ENCODE measurements at regions not wholly inside any gene's neighbourhood (a gene's known extent, or its start where the extent isn't known, plus 50 kb on each side); places are given as distances from the start of the nearest gene placed in this dataset.

DNA sequence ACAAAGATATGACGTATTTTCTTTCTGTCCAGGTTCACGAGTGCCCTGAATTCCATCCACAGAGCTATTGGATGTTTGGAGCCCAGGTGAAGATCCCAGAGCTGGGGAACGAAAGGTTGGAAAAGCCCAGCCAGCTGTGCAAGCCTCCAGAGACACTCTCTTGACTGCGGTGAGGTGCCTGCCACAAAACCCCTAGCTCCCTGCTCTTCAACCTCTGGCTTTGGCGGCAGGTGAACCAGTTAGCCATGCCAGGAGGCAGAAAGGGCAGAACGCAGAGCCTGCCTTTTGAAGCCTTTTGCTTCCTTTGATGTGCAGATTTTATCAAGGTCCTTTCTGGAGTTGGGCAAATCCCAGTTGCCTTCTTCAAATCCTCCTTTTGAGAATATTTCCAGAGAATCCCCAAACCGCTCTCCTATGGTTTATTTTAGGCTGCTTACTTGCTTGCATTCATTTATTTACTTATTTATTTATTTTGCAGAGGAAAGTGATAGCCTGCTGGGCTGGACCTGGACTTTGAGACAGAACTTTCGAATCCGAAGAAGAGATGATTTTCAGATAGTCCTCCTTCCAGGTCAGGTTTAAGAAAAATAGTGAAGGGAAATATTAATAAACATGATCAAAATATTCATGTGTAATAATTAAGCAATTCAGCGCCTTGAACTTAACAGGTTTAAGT lies 411.2 kb upstream of the TBX3 start:
- no peak for DNase-seq

DNA sequence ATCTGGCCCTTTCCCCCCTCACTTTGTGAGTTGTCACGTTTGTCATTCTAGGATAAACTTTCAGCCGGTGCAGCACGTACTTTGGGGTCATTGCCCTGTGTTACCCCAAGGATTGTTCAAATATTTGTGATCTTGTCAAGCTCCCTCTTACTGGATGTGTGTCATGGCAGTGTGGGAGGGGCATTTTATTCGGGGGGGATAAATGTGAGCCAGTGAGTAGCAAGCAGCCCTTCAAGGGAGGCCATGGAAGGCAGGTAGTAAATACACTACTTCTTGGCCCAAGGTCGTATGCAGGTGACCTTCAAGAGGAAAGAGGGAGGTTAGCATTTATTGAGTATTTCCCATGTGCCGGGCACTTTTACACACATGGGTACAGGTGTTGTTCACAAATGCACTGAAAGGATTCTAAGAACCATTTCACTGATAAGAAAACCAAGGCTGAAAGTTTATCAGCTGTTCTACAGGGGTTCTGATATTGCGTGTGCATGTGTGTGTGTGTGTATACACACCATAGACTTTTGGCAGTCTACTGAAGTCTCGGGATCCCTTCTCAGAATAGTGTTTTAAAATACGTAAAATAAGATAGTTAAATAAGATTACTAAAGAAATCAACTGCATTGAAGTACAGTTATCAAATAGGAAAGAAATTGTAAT lies 410.3 kb upstream of the TBX3 start:
- DNase-seq, result no peak

- DNase-seq, result no peak
Measured at GRCh38 chr12:115093261-115093660, 409.3 kb upstream of the TBX3 start.

DNA sequence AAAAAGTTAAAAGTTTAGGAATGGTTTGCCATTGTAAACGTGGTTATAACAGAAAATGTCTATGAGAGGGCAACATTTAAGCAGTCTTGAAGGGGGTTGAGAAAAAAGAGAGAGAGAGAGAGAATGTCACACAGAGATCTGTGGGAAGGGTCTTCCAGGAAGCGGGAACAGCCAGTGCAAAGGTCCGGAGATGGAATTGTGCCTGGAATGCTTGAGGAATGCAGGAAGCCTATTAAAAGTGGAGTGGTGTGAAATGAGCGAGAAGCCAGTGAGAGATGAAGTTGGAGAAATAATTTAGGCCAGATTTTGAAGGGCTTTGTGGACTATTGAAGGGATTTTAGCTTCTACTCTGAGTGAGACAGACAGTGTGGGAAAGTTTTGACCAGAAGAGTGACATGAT lies 406.8 kb upstream of the TBX3 start:
- DNase-seq, result no peak

DNA sequence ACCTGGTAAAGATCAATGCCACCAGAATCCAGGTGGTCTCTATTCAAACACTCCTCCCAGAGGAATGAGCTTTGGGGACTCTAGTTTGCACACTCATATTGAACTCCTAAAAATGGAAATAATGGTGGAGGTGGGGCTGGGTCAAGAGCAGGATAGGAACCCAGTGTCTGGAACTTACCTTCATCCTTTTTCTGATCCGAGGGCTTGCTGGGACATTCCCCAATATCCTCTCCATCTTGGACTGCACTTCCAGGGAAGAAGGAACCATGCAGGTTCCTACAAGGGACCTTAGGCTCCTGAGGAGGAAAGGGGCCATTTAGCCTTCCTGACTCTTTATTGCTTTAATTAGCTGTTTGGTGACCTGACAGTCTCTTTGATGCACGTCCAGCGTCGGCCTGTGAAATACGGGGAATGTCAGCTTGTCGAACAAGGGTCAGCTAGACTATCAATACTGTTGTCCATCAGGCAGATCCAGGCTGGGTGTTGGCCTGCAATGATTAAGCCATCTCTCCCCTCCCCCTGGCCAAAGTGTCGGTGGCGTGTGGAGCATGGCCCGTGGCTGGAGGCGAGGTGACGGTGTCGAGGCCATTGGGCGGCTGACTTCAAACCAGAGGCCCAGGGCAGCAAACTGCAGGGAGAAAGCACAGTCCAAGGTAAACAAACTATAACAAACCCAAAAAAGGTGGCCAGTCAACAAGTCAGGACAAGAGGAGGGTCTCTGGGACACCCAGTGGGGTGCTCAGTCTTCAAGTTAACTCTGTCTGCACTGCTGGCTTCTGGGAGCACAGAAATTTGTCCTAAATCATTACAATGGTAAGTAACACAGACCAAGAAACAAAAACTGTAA lies 405.2 kb upstream of the TBX3 start:
- no peak for DNase-seq

GRCh38 chr12:115088328-115088994 lies 404.5 kb upstream of the TBX3 start:
- DNase-seq, result peak; percentile 89

GRCh38 chr12:115085594-115085993 lies 401.6 kb upstream of the TBX3 start:
- no peak for DNase-seq

- peak; percentile 64 for DNase-seq
Measured at GRCh38 chr12:115079760-115080159, 395.8 kb upstream of the TBX3 start.

DNA sequence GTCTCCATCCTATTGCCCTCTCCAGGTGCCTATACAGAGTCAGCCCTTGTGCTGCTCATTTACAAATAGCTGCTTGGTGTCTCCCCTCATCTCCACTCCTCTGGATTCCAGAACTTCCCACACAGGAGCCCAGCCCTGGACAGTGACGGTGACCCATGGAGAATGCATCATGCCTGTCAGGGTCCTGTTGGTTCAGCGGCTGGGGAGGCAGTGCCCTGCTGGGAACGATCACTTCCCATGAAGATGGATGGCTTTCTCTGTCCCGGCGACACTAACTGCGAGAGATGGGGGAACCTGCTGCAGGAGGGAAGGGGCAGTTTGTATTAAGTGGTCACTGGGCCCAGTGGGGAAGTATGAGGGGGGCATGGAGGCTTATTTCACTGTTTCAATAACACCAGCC lies 395.0 kb upstream of the TBX3 start:
- DNase-seq, result no peak

DNA sequence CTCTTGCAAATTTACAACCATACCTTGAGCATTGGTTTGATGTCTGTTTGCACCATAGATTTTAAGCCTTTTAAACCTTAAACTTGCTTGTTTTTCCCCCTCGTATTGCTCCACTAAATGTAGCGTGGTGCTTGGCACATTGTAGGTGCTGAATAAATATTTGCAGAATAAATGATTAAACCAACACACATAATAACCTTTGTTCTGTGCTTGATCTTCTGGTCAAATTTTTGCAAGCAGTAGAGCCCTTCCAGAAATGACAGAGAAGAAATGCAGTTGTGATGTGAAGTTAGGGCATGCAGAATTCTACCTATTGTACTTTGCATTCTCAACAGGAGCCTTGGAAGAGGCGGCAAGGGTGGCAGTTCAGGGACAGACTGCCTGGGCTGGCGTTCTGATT lies 394.4 kb upstream of the TBX3 start:
- no peak for DNase-seq

DNA sequence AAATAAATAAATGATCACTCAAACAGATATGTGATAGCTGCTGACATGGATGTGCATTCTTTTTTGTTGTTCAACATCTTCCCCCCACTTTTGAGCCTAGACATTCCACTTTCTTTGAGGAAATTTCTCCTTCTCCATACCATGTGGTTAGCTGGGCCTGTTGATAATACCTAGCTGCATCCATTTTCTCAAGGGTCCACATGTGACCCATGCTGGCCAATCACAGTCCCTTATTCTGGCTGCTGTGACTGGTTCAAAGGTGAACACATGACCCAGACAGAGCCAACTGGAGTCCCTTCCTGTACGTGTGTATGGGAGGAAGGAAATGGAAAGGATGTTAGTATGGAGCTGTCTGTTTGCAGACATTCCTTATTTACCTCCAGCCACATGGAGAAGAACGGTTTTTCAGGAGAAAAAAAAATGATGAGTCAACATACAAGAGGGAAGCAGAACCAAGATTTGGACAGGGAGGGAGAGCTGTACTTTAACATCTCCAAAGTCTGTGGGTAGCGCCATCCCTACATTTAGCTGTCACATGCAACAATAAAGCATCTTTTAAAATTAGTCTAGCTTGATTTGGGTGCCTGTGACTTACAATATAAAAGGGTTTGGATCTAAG lies 391.7 kb upstream of the TBX3 start:
- no peak for DNase-seq

- no peak for DNase-seq
Measured at GRCh38 chr12:115074617-115075016, 390.6 kb upstream of the TBX3 start.

- DNase-seq, result no peak
Measured at GRCh38 chr12:115072712-115073111, 388.7 kb upstream of the TBX3 start.

- DNase-seq, result no peak
Measured at GRCh38 chr12:115070313-115070712, 386.3 kb upstream of the TBX3 start.

DNA sequence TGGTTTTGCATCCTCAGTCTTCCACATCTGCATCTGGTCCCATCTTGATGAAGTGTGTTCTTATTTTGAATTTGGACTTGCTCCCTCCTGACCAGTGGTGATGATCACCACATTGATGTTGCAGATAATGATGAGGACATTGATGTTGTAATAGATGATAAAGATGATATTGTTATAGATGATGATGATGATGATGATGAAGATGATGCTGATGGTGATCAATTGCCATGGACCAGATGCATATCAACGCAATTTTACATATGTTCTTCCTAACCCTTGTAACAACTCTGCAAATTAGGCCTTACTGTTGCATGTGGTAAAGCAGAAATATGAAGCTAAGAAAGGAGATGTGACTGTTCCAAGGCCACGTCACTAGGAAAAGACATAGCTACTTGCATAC lies 380.3 kb upstream of the TBX3 start:
- DNase-seq, result no peak

GRCh38 chr12:115062741-115063140 lies 378.8 kb upstream of the TBX3 start:
- DNase-seq, result no peak

DNA sequence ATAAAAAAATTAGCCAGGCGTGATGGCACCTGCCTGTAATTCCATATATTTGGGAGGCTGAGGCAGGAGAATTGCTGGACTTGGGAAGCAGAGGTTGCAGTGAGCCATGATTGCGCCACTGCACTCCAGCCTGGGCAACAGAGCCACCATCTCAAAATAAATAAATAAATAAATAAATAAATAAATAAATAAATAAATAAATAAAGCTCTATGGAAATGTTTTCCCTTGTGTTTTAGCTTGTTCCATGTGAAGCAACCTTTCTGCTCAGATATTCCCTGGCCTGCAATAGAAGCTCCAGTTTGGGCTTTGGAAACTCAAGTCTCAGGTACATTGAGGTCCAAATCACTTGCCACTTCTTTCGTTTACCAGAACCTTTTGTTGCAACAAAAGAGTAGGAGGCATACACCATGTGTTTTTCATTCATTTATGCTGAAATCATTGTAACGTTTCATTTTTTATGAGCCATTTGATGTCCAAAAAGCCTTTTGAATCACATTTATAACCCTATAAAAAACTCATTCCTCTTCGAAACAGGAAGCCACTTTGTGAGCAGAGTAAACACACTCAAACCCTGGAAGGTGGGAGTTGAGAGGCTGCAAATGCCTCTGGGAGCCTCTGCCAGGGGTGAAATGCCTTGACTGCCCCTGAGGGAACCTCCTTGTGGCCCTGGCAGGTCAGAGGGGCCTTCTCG lies 376.6 kb upstream of the TBX3 start:
- DNase-seq, result peak; percentile 32

DNA sequence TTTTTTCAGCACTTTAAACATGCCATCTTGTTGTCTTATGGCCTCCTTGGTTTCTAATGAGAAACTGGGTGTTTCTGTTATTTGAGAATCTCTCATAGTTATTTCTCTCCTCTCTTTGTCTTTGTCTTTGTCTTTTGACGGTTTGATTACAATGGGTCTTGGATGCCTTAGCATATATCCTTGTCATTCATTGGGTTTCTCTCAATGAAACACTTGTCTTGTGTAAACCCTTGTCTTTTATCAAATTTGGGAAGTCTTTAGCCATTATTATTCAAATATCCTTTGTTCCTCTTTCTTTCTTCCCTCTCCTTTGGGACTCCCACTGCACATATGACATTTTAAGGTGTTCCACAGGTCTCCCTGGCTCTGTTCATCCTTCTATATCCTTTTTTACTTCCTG lies 373.5 kb upstream of the TBX3 start:
- no peak for DNase-seq

GRCh38 chr12:115051378-115051777 lies 367.4 kb upstream of the TBX3 start:
- peak; percentile 3 for DNase-seq

- DNase-seq, result no peak
Measured at GRCh38 chr12:115049614-115050013, 365.6 kb upstream of the TBX3 start.

DNA sequence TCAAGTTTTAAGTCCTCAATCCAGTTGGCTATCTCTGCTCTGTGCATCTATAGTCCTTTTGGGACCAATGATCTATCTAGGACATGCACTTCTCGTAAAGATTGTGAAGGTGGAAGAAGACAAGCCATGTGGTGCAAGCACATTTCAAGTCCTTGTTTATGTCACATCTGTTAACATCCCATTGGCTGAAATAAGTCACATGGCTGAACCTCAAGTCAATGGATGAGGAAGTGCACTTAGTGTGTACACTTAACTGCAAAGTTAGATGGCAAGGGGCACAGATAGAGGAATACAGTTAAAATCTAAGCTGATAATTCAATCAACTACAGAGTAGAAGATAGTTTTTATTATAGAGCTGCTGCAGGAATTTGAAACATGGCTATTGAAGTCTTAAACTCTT lies 362.8 kb upstream of the TBX3 start:
- no peak for DNase-seq

DNA sequence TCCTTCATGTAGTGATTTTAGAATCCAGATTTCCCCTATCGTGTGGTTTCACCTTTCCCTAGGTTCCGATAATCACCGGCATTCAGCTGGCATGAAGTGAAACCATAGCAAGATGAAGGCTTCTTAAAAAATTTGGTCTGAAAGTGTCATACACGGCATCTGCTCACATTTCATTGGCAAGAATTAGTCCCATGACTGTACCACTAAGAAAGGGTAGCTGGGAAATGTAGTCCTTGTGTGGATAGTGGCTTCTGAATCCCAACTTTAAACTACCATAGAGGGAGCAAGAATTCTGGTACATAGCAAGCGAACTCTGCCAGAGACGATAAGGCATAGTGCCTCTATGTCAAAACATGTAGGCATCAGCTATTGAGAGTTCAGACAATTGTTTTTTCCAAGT lies 360.1 kb upstream of the TBX3 start:
- no peak for DNase-seq

Measured in NCI-H2029 (cell line).